Fibroblast of skin of abdomen (primary cell): ENCODE measurements at regions not wholly inside any gene's neighbourhood (a gene's known extent, or its start where the extent isn't known, plus 50 kb on each side); places are given as distances from the start of the nearest gene placed in this dataset.
A peak's percentile ranks its signal among the peaks of the same experiment; 100 is the strongest.
"Not testable (repeated sequence)": the region's sequence is repeated elsewhere in the genome, so short reads cannot be mapped to it uniquely, and the experiment has no call there.

Experiments used
- DNase-seq: peaks from one replicate; pipeline ENCODE4 v3.0.0-alpha.2; 2013

DNA sequence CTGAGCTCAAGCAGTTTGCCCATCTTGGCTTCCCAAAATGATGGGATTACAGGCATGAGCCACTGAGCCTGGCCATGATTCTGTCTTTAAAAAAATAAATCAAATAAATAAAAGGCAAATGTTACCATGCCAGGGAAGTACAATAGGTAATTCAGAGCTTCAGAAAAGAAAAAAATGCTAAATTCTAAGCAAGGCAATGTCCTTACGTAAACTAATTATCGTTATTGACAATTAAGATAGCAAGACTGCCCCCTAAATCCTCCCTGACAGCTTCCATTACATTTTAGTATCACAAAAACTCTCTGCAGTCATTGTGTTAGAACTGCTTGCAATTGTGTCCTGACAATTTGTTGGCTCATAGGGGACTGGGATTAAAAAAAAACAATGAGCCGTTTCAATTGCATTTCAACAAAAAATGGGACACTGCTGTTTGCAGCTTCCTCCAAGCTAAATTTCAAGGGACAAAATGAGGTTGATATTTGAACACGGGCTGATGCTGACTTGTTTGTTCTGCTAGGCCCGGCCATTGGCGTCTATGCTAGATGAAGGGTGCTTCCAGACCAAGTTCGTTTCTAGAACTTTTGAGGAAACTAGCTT, 88.9 kb downstream of the MOGAT1 start:
- no peak for DNase-seq

DNA sequence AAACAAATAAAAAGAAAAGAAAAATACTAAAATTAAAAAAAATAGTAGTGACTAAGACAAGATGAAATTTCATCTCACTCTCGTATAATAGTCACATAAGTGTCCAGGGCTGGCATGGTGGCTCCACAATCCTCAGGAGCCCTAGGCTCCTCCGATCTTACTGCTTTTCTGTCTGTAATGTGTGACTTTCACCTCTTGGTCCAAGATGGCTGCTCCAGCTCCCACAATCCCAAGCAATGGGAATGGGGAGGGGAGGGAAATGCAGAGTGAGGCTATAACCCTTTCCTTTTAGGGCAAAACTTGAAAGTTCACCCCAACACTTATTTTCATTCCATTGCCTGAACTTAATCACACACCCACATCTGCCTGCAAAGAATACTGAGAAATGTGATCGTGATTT, 90.4 kb downstream of the MOGAT1 start:
- DNase-seq = no peak

DNA sequence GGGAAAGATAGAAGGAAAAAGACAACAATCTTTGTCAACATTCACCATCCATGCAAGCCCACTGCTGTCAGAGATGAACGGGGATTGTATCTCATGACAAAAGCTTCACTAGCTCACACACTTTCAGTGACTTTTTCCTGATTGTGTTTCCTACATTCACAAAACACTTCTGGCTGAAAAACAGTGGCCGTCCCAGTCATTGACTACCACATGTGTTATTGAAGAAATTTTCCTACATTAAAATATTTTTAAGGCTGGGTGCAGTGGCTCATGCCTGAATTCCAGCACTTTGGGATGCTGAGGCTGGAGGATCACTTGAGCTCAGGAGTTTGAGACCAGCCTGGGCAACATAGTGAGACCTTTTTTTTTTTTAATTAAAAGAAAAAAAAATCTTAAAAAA, 90.9 kb downstream of the MOGAT1 start:
- DNase-seq = no peak

DNA sequence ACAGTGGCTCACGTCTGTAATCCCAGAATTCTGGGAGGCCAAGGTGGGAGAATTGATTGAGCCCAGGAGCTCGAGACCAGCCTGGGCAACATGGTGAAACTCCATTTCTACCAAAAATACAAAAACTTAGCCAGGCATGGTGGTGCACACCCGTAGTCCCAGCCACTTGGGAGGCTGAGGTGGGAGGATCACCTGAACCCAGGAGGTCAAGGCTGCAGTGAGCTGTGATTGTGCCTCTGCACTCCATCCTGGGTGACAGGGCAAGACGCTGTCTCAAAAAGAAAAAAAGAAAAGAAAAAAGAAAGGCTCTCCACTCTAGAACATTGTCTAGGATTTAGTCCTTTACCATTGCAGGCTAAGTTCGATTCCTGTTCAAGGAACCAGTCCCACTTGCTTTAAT, 94.4 kb downstream of the MOGAT1 start:
- not testable (repeated sequence) for DNase-seq

DNA sequence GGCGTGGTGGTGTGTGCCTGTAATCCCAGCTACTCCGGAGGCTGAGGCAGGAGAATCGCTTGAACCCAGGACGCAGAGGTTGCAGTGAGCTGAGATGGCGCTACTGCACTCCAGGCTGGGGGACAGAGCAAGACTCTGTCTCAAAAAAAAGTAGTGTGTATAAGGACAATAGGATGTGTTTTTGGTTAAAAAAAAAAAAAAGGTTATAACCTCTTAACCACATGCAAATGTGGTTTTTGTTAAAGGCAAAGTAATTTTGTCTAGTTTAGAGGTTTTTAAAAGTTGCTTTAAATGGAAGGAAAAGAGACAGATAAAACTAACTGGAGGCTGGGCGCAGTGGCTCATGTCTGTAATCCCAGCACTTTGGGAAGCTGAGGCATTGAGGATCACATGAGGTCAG, 92.8 kb upstream of the ACSL3 start:
- DNase-seq = not testable (repeated sequence)

DNA sequence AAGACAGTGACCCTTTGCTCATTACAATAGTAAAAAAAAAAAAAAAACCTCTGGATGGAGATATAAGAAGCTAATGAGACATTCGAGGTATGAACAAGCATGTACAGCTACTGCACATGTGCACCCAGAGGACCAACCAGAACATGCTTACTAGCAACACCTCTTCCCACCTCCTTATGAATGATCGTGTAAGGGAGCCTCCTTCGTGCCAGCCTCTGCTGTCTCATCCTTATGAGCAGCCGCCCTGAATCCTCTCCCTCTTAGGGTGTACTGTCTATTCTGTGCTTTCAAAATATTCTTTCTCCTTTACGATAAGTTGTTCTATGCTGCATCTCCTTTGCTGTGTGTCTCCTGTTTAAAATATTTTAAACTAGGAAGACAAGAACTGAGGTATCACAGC, 91.4 kb upstream of the ACSL3 start:
- no peak for DNase-seq

DNA sequence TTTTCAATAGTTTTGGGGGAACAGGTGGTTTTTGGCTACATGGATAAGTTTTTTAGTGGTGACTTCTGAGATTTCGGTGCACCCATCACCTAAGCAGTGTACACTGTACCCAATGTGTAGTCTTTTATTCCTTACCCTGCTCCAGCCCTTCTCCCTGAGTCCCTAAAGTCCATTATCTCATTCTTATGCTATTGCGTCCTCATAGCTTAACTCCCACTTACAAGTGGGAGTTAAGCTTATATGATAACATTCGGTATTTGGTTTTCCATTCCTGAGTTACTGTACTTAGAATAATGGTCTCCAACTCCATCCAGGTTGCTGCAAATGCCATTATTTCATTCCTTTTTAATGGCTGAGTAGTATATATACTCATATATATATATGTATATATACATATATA, 90.9 kb upstream of the ACSL3 start:
- DNase-seq = no peak

DNA sequence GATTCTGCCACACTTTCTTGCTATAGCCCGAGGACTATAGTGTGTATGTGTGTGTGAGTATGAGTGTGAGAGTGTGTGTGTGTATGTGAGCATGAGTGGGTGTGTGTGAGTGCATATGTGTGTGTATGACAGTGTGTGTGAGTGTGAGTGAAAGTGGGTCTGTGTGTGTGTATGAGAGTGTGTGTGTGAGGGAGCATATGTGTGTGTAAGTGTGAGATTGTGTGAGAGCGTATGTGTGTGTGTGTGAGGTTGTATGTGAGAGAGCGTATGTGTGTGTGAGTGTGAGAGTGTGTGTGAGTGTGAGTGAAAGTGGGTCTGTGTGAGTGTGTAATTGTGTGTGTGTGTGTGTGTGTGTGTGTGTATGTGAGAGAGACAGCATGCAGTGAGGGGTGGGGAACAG, 89.0 kb upstream of the ACSL3 start:
- no peak for DNase-seq

DNA sequence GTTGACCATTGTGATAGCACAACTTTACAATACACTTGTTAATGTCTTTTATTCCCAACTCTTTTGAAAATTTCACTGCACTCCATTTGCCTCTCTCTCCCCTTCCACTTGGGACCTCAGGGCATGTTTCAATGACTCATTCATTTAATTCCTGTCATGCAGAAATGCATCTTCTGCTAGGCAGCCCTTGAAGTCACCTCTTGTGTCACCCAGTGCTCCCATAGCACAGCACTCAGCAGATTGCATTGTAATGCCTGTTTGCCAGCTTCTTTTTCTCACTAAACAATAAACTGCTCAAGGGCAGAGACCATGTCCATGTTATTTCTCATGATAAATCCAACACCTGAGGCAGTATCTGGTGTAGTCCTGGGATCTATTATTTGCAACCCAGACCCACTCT, 85.9 kb upstream of the ACSL3 start:
- no peak for DNase-seq

DNA sequence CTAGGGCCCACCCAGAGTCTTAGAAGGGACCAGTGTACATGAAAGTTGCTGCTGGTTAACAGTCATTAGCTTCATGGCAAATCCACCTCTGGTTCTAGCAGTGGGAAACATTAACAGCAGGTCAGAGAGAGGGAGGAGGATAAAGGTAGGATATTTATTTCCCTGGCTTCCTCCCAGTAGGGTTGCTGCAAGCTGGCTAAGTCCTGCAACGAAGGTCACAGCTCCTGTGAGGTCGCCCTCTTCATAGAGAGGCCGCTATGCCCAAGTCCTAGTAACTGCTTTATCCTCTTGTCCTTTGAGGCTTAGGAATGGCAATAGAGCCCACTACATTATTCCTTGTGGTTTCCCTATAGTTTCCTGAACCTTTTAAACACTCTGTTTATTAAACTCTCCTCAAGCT, 84.0 kb upstream of the ACSL3 start:
- no peak for DNase-seq

DNA sequence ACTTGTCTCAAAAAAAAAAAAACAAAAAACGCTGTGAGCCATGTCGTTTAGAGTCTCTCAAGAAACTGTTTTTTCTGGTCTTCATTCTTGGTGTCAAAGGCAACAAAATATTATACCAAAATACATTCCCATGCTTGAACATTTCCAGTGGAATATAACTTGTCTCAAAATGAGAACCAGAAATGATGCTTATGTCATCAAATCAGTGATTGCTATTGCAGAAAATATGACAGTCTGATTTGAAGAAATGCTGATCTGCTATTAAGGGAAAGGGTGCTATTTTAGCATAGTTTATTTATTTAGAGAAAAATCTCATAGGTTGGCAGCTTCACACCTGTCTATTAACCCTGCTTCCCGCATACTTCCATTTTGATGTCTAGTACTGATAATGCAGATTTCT, 82.4 kb upstream of the ACSL3 start:
- DNase-seq = no peak

DNA sequence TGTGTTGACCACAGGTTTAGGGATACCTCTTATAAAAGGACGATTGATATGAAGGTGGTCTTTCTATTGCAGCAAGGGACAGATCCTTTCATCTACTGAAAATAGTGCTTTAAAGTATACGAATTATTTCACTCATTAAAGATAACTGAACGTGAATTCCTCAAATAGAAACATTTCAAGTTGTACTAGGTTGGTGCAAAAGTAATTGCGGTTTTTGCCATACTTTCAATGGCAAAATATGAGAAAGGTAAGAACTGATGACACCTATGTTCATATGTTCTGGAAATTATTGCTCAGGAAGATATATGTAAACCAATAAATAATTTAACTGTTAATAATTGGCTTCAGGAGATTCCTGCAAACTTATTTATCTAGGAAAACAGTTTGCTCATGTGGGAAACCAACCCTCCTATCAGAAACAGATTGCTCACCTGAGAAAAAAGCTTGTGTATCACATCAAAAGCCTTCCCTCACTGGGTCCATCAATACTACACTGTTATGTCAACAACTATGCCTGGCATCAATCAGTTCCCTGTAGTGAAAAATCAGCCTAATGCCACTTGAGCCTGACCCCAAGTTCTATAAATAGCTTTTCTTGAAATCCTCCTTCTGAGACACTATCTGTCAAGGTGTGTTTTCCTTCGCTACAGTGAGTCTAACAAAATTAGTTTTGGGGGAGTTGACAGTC, 81.5 kb upstream of the ACSL3 start:
- no peak for DNase-seq

DNA sequence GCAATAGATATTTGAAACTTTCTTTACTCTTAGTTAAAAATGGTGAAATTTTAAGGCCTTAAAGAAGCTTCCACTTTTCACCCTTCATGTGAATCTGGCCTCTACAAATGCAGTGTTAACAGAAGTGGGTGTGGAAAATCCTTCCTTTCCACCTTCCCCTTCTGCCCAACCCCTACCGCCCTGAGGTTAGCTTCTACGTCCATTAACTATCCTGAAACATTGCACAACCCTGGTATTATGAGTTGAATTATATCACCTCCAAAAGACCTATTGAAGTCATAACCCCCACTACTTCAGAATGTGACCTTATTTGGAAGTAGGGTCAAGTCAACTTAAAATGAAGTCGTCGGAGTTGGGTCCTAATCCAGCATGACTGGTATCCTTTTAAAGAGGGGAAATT, 80.8 kb upstream of the ACSL3 start:
- no peak for DNase-seq

DNA sequence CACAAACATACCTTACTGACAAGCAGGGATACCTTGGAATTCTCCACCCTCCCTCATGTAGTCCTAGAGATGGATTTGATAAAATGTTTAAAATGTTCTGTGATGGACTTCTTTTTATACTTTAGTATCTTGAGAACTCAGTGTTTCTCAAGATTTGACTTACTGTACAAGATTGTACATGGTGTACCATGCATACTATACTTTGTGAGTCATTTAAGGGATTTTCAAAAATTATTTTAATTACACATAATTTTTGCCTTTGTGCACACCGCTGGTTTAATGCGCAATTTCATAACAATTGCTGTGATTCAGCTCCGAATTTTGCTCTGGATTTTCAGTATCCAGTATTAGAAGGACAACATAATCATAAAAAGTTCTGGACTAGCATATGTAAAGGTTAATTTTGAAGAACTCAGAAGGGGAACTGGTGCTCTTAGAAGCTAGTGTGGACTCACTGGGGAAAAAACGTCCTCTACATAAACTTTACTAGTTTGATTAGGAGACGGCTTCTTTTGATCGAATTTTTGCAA, 78.6 kb upstream of the ACSL3 start:
- DNase-seq = no peak

DNA sequence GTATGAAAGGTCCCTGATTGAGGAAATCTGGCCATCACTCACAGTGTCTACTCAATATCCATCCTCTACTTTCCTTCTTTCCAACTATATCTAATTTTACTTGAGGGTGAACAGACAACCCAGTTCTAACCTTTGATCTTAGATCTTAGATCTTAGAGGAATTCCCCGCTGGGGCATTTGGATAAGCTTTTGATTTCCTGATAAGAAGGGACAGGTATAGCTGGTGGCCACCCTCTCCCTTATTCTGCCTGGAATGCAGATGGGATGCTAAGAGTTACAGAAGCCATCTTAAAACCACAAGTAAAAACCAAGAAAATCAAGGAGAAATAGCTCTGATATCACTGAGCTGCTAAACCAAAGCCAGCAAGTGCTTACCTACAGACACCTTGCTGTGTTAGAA, 77.2 kb upstream of the ACSL3 start:
- no peak for DNase-seq

DNA sequence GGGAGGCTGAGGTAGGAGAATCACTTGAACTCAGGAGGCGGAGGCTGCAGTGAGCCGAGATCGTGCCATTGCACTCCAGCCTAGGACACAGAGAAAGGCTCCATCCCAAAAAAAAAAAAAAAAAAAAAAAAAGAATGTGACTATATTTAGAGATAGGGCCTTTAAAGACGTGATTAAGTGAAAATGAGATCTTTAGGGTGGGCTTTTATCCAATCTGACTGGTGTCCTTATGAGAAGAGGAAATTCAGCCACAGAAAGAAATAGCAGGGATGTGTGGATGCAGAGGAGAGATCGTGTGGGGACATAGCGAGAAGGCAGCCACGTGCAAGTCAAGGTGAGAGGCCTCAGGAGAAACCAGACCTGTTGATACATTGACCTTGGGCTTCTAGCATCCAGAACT, 69.9 kb upstream of the ACSL3 start:
- no peak for DNase-seq

DNA sequence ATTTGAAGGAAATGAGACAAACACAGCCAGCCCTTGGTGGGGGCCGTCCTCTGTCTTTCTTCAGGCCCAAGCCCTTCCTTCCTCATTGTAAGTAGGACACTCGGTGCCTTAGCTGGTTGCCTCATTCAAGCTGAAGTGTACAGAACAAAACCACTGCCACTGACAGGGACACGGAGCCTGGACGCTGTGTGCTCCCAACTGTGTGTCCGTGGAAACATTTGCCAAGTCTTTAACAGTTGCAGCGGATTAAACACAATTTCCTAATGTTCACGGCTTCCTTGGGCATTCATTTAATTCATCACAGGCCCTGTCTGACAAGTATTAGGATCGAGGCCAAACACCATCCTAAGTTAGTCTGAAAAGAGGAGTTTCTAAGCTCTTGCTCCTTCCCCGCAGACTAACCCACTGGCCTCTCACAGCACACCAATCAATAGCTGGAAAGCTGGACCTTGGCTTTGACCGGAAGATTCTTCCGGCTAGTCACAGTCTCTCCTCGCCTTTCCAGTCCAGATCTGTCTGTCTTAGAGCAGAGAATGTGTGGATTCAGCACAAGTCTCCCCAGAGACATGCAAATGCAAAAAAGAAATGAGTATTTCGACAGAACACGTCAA, 68.7 kb upstream of the ACSL3 start:
- no peak for DNase-seq

DNA sequence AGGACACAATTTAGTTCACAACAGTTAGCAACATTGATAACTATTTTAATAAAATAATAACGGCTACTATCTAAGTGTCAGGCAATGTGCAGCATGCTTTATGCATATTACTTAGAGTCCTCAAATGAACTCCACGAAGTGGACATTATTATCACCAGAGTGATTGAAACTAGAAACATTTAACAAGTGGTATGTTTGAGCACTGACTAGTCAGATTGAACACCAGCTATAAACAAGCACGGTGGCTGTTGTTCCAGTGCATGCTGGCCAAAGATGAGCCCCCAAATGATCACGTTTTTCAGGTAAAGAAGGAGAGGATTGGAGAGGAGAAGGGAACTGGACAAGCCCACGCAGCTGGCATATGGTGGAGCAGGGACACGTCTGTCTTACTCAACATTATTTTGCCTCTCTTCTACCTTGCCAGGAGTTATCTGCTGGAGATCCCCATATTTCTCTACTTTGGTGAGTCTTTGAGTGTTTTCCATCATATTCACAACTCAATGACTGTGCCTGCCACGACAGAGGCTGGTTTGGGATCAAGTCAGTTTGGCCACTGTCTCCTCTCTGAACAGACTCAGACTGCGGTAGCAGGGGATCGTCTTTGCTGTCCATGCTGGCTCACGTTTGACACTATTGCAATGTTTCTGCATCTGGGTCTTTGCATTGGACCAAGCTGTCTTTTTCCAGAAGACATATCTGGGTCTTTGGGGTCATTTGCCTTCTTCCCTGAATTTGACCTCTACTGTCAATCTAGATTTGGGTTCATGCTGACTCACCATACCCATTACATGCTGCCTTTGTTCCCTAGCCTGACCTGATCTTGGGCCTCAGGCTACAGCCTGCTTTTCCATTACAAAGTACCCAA, 66.0 kb upstream of the ACSL3 start:
- no peak for DNase-seq

DNA sequence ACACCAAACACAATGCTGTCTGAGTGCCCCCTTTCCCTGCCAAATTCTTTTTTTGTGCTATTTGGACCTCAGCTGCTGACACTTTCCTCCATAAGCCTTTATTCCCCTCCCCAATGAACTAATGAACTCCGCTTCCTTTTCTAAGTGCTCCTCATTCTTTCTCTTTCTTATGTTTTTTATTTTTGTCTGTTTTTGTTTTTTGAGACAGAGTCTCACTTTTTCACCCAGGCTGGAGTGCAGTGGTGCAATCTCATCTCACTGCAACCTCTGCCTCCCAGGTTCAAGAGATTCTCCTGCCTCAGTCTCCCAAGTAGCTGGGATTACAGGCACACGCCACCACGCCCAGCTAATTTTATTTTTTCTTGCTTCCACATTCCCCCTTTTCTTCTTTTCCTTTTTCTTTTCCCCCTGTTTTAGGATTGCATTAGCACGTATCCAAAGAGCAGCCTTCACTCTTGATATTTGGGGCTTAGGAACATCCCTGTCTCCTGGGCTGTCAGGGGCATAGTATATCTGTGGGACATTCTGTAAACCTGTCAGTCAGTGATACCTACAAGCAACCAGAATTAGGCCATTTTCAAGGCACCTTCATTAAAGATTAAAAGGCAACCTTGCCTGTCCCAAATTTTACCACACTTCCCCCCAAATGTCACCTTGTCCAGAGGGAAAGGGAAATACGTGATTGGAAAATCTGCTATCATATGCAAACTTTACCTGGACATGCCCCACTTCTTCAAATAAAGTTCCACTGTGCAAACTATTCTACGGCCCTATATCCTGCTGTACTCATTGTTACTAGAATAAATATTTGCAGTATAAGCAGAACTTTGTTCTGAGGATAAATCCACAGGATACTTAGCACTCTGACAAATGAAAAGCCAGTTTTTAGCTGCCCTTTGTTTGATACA, 65.1 kb upstream of the ACSL3 start:
- no peak for DNase-seq

DNA sequence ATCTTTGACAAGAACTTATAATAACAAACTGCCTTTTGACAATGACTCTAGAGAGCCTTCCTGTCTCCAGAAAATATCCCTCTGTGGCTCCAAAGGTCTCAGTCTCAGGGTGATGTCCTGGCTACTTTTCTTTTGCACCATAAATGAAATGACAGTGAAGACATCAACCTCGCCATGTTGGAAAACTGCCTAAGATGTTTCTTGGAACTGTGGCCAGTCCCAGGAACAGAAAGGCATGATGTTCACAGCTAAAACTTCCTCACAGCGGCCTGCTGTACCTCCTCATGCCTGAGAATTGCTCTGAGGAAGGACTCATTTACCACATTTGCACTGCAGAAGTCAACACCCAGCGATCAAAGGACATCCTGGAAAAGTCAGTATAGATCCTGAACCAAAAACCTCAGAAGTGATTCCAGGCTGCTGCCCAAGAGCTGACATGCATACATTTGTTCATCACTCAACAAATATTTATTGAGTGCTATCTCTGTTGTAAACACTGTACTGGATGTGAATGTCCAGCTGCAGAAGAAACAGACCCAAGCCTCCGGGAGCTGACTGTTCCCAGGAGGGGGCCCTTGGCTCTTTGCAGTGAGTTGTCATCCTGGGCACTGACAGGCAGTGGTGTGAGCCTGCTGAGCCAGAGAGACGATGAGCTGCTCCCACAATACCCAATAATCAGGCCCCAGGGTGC, 64.3 kb upstream of the ACSL3 start:
- peak; percentile 10 for DNase-seq

DNA sequence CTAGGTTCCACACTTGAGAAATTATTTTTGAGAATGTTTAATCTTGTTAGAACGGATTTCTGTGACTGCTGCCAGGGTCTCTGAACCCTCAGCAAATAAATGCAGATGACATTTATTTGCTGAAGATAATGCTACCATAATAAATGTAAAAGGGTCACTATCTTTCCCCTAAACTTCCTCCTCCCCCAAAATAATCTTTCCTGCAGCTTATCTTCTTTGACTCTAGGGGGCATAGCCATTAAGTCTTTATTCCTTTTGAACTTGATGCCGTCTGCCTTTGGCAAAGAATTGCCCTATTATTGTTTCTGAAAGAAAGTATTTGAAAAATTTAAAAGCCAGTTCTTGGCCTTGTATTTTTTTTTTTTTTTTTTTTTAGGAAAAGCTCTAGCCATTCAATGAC, 63.6 kb upstream of the ACSL3 start:
- peak; percentile 20 for DNase-seq

DNA sequence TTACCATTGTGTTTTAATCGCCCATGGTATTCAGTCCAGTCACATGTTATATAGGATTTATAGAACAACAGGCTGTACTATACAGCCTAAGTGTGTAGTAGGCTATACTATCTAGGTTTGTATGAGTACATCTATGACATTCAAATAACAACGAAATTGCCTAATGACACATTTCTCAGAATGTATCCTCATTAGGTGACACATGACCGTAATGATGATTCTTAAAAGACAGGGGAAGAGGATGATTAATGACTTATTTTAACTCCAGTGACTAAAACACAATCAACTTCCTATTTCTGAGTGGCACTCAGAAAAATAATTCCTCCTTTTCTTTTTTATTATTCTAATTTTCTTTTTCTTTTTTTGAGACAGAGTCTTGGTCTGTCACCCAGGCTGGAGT, 63.0 kb upstream of the ACSL3 start:
- no peak for DNase-seq
